ENCODE measurements at regions not wholly inside any gene's neighbourhood (a gene's known extent, or its start where the extent isn't known, plus 50 kb on each side); places are given as distances from the start of the nearest gene placed in this dataset.

DNA sequence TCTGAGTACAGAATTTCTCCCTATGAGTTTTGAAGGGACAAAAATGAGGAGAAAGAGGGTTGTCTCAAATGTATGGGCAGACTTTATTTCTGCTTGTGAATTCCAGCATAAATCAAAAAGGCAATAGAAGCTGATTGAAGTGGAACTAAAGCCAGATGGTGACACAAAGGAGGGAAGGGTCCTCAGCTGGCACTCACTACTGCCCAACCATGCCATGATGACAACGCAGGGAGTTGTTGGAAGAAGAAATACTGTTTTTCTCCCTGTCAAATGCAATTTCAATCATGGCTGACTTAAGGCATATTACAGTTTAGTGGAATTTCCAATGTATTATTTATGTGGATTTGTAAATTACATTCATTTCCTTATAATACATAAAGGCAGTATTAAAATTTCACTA is 805.8 kb downstream of the ADGRL2 start:
- no peak for TF ChIP-seq CTCF (IDR thresholded peaks at IDR 0.05 in 2 of 3, conservative IDR thresholded peaks at IDR 0.05 in 1 of 3; ENCODE audit: control insufficient read depth in 2 of 3, extremely low read depth in 1 of 3, insufficient read depth in 1 of 3, low read depth in 3 of 3, low read length in 3 of 3)
- TF ChIP-seq NR2C2 (IDR thresholded peaks at IDR 0.05; ENCODE audit: borderline replicate concordance, control insufficient read depth, insufficient read length, low read depth): no peak
- TF ChIP-seq POLR2AphosphoS5 (IDR thresholded peaks at IDR 0.05; ENCODE audit: low read length): no peak
- no peak for TF ChIP-seq SUZ12 (IDR thresholded peaks at IDR 0.05; ENCODE audit: unreplicated experiment)
- TF ChIP-seq POLR2A (IDR thresholded peaks at IDR 0.05; ENCODE audit: low read depth, low read length): no peak
- TF ChIP-seq NFXL1 (IDR thresholded peaks at IDR 0.05; ENCODE audit: borderline replicate concordance): no peak
